ENCODE measurements at regions not wholly inside any gene's neighbourhood (a gene's known extent, or its start where the extent isn't known, plus 50 kb on each side); places are given as distances from the start of the nearest gene placed in this dataset.

- Histone ChIP-seq H3K27ac (no peak overlapping the region), H3K36me3 (no peaks in the 10 kb centered on the region), H3K9me3 (no peaks in the 10 kb centered on the region), H3K4me3 (no peak overlapping the region), H3K4me1 (no peaks in the 10 kb centered on the region), H3K27me3 (no peaks in the 10 kb centered on the region)
- TF ChIP-seq POLR2A (IDR thresholded peaks at IDR 0.05) (no peak), CTCF (IDR thresholded peaks at IDR 0.05) (no peak)
- WGBS (ENCODE audit: insufficient coverage, low coverage, low lambda C conversion rate, missing lambda C conversion rate): 37% methylated on average over 2 of the region's 2 CpGs
- ATAC-seq (no peak), DNase-seq (no peak)
- intact Hi-C loops (cut with DNase I): no loop called here
Observed at GRCh38 chr1:163421701-163422100, 99.9 kb downstream of the NUF2 start.

GRCh38 chr1:163422738-163423404 lies 101.1 kb downstream of the NUF2 start:
- TF ChIP-seq CTCF (IDR thresholded peaks at IDR 0.05): no peak
- no peak for TF ChIP-seq POLR2A (IDR thresholded peaks at IDR 0.05)
- Histone ChIP-seq H3K36me3 (no peaks in the 10 kb centered on the region), H3K27ac (no peak overlapping the region), H3K4me1 (no peaks in the 10 kb centered on the region), H3K9me3 (no peaks in the 10 kb centered on the region), H3K27me3 (no peaks in the 10 kb centered on the region), H3K4me3 (no peak overlapping the region)
- WGBS (ENCODE audit: insufficient coverage, low coverage, low lambda C conversion rate, missing lambda C conversion rate): 81% methylated on average over 21 of the region's 27 CpGs
- intact Hi-C loops (cut with DNase I): no loop called here
- ATAC-seq (no peak), DNase-seq (no peak)

GRCh38 chr1:163426505-163427251 lies 104.9 kb downstream of the NUF2 start:
- TF ChIP-seq CTCF (IDR thresholded peaks at IDR 0.05): no peak
- TF ChIP-seq POLR2A (IDR thresholded peaks at IDR 0.05): no peak

GRCh38 chr1:163427279-163427678 lies 105.5 kb downstream of the NUF2 start:
- Histone ChIP-seq H3K36me3 (no peaks in the 10 kb centered on the region), H3K27me3 (no peaks in the 10 kb centered on the region), H3K4me1 (no peaks in the 10 kb centered on the region), H3K4me3 (no peak overlapping the region), H3K9me3 (no peaks in the 10 kb centered on the region), H3K27ac (no peak overlapping the region)
- TF ChIP-seq CTCF (IDR thresholded peaks at IDR 0.05) (no peak), POLR2A (IDR thresholded peaks at IDR 0.05) (no peak)
- 34% methylated on average over 3 of the region's 3 CpGs for WGBS (ENCODE audit: insufficient coverage, low coverage, low lambda C conversion rate, missing lambda C conversion rate)
- intact Hi-C loops (cut with DNase I): no loop called here
- no peak for ATAC-seq
- DNase-seq: no peak

More at GRCh38 chr1:163426505-163427251, 104.9 kb downstream of the NUF2 start:
- ATAC-seq (no peak), DNase-seq (no peak)
- H3K4me3 ChIP-seq: no peak overlapping the region
- no peaks in the 10 kb centered on the region for H3K9me3 ChIP-seq
- no peaks in the 10 kb centered on the region for H3K27me3 ChIP-seq
- H3K27ac ChIP-seq: no peak overlapping the region
- H3K36me3 ChIP-seq: no peaks in the 10 kb centered on the region
- 44% methylated on average over 2 of the region's 2 CpGs for WGBS (ENCODE audit: insufficient coverage, low coverage, low lambda C conversion rate, missing lambda C conversion rate)
- H3K4me1 ChIP-seq: no peaks in the 10 kb centered on the region
- intact Hi-C loops (cut with DNase I): no loop called here

Measured in right lobe of liver (tissue), 6 donors.